RPMI8226 (cell line): ENCODE measurements at regions not wholly inside any gene's neighbourhood (a gene's known extent, or its start where the extent isn't known, plus 50 kb on each side); places are given as distances from the start of the nearest gene placed in this dataset.
"Not testable (repeated sequence)": the region's sequence is repeated elsewhere in the genome, so short reads cannot be mapped to it uniquely, and the experiment has no call there.

Experiments used
- DNase-seq: peaks from one replicate; pipeline ENCODE4 v3.0.0-alpha.2; 2015

DNA sequence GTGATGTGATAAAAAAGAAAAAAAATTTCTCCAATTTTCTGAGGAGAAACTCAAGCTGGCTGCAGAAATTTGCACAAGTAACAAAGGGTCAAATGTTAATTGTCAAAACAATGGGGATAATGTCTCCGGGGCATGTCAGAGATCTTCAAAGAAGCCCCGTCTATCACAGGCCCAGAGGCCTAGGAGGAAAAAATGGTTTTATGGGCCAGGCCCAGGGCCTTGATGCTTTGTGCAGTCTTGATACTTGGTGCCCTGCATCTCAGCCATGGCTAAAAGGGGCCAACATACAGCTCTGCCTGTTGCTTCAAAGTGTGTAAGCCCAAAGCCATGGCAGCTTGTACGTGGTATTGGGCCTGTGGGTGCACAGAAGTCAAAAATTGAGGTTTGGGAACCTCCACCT lies 961.0 kb downstream of the FAM133A start:
- DNase-seq: no peak

DNA sequence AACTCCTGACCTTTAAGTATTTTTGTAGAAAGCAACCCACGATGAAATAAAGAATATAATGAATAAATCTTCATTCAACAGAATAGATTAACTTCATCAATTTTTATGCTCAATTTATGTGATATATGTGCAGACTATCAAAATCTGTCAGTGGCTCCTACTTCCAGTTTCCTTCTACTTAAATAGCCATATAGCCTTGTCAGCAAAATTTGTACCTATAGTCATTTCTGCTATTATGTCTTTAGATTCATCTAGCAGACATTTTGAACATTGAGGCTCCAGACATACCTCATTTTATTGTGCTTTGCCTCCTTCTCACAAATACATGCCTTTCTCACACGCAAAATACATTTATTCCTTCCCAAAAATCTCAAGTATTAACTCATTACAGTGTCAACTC lies 971.7 kb downstream of the FAM133A start:
- DNase-seq: no peak

DNA sequence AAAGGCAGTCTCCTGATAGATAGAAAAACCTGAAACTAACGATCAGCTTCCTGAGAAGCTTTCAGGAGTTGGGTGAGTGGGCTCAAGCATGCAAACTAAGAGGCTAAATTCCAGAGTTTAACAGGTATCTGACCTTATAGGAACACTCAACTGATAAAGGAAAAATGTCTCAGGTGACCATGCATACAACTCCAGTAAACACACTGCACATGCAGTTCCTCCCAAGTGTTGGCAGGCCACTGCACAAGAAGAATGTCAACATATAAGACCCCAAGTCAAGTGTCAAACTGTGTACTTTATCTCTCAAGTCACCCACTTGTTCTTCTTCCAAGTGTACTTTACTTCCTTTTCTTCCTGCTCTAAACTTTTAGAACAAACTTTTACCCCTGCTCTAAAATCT lies 981.2 kb downstream of the FAM133A start:
- DNase-seq: no peak

DNA sequence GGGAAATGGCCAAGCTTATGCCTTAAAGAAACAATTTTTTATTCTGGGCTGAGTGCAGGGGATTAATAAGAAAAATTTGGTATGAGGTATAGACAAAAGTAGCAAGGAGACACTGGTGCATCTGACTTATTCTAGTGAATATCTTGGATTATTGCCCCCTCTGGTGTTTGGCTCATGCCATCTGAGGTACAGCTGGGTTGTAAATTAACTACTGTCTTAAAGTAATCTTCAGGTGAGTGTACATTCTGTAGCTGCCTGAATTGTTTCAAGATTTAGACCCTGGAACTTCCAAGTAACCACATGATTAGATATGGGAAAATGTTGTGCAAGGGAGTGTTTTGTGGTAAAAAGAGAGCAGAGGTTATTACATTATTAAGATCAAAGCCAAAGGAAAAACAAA lies 988.7 kb downstream of the FAM133A start:
- no peak for DNase-seq

DNA sequence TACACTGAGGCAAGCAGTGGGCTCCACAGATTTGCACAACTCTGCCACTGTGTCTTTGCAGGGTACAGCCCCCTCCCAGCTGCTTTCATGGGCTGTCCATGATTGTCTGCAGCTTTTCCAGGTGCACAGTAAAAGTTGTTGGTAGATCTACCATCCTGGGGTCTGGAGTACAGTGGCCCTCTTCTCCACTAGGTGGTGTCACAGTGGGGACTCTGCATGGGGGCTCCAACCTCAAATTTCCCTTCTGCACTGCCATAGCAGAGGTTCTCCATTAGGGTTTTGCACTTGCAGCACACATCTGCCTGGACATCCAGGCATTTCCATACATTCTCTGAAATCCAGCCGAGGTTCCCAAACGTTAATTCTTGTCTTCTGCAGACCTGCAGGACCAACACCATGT lies 1002.3 kb downstream of the FAM133A start:
- DNase-seq: no peak

DNA sequence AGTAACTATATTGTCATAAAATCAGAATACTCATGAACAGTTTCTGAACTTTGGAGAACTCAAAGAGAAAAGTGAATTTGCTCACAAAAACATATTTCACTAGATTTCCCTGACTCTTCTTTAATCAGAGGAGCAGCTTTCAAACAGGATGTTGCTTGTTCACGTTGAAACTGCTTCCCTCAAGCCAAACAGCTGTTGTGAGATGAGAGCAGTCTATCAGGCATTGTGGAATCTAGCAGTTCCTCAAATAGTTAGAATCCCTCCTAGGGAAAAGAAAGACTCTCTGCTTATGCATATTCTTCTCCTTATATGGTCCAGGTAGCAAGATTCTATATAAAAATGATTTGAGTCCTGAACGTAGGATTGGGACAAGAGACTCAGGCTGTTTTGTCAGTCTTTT lies 1012.1 kb downstream of the FAM133A start:
- DNase-seq: no peak

DNA sequence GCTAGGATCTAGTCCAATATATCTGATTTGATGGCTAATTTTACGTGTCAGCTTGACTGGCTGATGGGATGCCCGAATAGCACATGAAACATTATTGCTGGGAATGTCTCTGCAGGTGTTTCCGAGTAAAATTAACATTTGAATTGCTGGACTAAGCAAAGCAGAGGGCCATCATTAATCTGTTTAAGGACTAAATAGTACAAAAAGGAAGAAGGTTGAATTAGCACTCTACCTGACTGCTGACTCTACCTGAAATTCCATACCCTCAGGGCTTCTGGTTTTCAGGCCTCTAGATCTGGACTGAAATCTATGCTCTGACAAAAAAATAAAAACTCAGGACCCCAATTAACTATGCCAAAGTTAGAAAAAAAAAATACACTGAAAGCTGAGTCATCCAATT lies 1021.9 kb downstream of the FAM133A start:
- no peak for DNase-seq

DNA sequence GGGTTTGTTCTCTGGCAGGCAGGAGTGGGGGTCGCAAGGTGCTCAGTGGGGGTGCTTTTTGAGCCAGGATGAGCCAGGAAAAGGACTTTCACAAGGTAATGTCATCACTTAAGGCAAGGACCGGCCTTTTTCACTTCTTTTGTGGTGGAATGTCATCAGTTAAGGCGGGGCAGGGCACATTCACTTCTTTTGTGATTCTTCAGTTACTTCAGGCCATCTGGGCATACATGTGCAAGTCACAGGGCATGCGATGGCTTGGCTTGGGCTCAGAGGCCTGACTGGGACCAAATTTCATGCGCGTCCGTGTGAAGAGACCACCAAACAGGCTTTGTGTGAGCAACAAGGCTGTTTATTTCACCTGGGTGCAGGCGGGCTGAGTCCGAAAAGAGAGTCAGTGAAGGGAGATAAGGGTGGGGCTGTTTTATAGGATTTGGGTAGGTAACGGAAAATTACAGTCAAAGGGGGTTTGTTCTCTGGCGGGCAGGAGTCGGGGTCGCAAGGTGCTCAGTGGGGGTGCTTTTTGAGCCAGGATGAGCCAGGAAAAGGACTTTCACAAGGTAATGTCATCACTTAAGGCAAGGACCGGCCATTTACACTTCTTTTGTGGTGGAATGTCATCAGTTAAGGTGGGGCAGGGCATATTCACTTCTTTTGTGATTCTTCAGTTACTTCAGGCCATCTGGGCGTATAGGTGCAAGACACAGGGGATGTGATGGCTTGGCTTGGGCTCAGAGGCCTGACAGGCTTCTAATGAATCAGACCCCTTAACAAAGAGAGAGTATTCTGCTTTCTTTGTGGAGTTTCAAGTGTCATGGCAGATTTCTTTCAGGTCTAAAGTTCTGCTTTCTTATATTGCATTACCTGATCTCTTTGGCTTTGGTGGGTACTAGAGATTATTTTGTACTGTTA lies 1030.6 kb downstream of the FAM133A start:
- DNase-seq: not testable (repeated sequence)

DNA sequence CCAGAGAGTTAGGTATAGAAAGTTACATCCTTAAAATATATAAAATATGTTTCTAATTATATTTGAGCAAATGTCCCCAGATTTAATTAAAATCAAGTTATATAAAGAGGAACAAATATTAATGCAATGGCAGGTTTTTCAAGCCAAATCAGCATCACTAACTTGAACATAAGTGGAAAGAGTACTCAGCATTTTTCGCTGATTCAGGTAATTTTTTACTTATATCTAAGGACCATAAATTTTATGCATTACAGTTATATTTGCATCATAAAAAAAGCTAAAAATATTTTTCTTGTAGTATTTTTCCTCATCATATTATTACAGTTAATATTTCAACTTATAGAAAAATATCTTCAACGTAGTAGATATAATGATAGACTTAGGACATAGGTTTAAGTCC lies 1047.4 kb downstream of the FAM133A start:
- no peak for DNase-seq

DNA sequence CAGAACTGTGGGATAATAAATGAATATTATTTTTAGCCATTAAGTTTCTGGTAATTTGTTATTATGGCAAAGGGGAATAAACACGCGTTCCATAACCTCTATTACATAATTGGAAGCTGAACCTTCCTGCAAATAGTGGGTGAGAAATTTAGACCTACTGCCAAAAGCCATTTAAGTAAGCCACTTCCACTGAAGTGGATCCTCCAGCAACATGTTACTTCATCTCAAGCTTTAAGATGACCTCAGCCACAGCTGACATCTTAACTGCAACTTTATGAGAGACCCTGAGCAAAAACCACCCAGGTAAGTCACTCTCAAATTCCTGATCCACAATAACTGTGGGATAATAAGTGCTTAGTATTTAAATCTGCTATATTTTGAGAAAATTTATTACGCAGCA lies 1048.6 kb downstream of the FAM133A start:
- DNase-seq: no peak

DNA sequence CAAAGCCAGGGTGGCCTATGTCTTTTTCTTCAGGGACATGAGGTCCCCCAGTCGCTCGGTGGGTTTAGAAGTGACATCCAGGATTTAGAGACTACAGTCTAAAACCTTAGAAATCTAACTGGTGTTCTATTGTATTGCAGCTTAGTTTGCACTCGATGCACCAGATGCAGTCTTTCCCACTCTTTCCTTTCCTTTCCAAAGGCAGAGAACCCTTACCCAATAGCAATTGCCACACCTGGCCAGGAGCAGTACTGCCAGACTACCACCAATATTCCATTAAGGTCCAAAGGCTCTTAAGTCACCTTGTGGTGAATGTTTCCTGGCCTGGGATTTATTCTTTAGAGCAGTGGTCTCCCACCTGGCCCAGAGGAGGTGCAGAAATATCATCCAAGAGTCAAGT lies 1068.8 kb downstream of the FAM133A start:
- no peak for DNase-seq

DNA sequence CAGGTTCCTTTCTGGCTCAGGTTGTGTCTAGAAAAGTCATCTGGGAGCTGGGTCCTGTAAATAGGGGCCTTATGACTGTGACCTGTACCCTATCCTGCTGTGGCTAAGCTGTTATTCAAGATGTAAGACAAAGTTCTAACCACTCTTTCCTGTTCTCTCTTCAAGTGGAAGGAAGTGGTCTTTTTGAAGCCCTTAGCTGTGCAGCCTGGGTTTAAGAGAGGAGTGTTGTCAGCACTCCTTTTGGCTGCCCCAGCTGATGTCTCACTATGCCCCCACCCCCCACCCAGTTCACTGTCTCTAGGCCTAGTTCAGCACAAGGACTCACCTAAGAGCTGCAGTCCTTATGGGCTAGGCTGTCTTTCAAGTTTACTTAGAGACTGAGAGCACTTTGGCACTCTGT lies 1069.5 kb downstream of the FAM133A start:
- peak; percentile 2 for DNase-seq

DNA sequence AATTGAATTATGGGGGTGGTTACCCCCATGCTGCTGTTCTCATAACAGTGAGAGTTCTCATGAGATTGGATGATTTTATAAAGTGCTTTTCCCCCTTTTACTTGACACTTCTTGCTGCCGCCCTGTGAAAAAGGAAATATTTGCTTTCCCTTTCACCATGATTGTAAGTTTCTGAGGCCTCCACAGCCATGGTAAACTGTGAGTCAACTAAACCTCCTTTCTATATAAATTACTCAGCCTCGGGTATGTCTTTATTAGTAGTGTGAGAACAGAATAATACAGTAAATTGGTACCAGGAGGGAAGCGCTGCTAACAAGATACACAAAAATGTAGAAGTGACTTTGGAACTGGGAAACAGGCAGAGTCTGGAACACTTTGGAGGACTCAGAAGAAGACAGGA lies 1070.8 kb downstream of the FAM133A start:
- DNase-seq: no peak

DNA sequence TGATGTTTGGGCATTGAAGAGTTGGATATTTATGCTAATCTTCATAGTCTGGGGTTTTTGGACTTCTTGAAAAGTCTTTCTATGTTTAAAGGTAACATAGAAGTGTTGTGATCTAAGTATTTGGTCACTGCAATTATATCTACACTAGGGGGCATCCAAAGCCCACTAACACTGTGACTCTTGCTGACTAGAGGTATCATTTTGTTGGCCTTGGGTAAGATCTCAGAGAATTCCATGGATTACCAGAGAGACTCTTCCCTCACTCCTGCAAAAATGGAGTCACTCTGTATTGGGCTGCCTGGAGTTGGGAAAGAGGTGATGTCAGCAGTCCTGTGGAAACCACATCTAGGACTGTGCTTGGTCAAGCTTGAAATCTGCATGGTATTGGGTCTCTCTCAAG lies 1077.6 kb downstream of the FAM133A start:
- no peak for DNase-seq

DNA sequence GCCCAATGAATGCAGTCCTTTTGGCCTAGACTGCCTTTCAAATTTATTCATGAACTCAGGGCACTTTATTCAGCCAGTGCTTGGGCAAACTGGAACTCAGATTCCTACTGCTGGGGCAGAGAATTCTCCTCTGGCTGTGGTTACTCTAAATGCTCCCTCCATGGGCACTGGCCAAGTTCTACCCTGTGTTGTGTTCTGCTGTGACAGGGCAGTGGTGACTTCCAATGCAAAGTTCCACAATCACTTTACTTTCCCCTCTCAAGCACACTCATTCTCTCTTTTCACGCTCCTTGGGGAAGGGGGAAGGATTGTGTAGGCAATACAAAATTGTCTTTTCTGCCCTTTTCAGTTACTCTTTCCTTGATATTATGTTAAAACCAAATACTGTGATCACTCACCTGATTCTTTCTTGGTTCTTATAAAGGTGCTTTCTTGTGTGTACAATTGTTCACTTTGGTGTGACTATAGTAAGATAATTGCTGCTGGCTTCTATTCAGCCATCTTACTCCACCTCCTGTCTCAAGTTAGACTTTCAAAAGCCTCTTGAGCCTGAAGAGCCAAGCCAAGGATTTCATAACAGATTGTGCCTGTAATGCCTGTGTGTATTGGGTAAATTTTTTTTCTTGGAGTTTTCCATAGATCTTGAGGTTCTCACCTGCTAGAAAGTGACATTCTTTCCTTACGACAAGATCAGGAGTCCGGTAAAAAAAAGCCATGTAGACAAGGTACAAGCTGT lies 1078.6 kb downstream of the FAM133A start:
- no peak for DNase-seq

DNA sequence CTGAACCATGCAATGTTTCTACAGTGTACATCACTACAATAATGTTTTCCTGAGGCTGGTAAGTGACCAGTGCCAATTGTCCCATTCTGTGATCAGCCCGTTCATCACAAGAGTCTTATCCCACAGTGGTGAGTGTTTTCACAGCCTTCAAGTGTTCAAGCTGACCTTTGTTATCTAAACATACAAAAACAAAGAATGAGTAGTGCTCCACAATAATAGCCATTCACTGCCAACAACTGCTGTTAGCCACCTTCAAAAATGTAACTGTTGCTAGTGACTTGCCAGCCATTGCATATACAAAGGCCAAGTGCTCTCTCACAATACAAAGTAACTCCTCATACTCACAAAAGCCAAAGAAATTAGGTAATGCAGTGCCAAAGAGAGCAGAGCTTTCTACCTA lies 1084.1 kb downstream of the FAM133A start:
- no peak for DNase-seq

DNA sequence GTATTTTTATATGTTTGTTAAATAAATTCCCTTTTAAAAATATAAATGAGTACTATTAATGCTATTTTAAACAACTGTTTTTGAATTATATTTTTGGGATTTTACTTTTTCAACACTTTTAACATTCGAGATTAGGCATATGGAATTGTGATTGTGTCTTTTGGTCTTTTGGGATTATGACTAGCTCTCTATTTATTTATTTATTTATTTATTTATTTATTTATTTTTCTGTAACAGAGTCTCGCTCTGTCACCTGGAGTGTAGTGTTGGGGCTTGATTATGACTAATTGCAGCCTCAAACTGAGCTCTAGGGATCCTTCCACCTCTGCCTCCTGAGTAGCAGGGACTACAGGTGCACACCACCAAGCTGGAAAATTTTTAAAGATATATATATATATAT lies 1101.6 kb downstream of the FAM133A start:
- DNase-seq: no peak

DNA sequence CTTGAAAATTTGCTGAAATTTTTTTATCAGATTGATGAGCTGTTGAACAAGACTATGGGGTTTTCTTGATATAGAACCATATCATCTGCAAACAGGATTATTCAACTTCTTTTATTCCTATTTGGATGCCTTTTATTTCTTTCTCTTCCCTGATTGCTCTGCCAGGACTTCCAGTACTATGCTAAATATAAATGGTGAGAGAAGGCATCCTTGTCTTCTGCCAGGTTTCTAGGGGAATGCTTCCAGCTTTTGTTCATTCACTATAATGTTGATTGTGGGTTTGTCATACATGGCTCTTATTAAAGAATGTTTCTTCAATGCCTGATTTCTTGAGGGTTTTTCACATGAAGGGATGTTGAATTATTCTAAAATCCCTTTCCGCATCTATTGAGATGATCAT lies 1139.5 kb downstream of the FAM133A start:
- no peak for DNase-seq

DNA sequence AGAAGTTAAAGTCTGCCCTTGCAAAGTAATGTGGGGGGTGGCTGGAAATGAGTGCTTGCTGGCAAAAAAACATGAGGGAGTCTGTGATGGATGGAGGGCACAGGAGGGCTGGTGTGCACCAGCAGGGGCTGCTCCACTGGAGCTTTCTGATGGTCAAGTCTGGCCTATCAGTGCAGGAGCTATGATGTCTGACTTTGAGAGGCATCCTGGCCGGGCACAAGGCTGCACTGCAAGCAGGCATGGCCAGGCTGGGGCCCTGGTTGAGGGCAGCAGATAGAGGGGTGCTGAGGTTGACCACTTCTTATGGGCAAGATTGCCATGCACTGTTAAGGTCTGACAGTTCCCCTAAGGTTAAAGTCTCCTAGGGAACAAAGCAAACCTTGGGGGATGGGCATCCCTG lies 1140.2 kb downstream of the FAM133A start:
- no peak for DNase-seq

DNA sequence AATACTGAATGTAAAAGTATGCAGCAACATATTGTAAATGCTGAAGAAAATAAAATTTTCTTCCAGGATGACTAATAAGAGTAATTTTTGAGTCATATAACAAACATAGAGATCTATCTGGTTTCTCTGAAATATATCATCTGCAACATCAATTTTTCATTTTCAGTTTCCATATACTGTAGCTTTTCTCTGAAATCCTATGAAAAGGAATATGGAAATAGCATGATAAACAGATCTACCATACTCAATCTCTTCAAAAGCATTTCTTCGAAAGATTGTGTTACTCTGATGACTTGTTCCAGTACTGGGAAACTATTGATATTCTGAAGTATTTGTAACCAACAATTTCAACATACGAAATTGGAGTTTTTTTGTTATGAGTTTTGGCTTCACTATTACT lies 1156.7 kb downstream of the FAM133A start:
- DNase-seq: no peak

DNA sequence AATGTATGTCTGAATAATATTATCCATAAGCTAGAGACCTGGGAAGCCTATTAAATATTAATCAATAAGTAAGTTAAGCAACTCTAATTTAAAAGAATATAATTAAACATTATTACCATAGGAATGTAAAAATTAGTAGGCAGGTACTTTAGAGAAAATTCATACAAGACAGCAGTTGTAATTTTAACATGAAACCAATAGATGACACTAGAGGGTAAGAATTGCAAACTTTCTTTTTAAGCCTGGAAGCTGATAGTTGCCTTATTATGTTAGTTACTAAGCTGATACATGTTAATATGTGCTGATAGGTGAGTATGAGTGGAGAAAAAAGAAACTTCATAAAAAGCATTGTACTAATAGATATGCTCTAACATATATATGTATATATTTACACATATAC lies 1157.4 kb downstream of the FAM133A start:
- peak; percentile 5 for DNase-seq

DNA sequence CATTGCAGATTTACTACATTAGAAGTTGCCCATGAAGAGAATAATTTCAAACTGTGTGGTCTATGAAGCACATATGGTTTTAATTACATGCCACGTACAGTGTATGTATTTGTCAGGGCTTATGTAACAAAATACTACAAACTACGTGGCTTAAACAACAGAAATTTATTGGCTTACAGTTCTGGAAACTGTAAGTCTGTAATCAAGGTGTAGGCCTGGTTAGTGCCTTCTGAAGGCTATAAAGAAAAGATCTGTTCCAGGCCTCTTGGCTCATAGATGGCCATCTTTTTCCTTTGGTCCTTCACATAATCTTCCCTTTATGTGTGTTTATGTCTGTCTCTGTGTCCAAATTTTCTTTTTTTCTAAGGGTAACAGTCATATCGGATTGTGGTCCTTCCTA lies 1160.2 kb downstream of the FAM133A start:
- no peak for DNase-seq

DNA sequence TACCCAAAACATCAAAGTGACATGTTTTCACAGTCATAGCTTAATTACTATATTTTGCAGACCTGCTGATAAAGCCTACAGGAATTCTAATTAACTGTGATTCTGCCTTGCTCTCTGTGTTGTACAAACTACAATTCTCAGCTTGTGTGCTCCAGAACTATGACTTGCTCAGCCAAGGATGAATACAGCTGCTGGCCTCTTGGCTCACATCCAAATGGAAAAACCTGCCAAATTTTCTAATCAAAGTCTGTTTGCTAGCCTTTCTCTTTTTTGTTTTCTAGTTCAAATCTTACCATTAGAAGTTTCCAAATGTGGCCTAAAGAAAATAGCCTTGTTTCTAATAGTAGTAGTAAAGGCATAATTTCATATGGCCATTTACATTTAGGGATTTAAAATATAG lies 1176.8 kb downstream of the FAM133A start:
- peak; percentile 25 for DNase-seq

DNA sequence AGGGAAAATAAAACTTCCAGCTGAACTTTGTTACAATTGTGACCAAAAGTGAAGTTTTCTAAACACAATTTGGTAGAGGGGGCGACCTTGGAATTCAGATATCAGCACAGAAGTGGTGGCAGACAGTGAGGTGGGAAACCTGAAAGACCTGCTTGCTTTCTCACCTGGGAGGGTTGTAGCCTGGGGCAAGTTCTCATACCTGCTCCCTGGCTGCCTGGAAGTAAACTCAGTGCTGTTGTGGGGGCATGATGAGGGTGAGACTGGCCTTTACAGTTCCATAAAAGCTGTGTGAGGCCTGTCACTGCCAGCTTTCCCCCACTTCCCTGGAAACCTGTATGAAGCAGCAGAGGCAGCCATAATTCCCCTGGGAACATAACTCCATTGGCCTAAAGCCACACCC lies 1180.2 kb downstream of the FAM133A start:
- no peak for DNase-seq

DNA sequence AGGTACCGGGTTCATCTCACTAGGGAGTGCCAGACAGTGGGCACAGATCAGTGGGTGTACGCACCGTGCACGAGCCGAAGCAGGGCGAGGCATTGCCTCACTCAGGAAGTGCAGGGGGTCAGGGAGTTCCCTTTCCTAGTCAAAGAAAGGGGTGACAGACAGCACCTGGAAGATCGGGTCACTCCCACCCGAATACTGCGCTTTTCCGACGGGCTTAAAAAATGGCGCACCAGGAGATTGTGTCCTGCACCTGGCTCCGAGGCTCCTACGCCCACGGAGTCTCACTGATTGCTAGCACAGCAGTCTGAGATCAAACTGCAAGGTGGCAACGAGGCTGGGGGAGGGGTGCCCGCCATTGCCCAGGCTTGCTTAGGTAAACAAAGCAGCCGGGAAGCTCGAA lies 1188.5 kb downstream of the FAM133A start:
- DNase-seq: peak; percentile 57
